WTC11 (cell line): ENCODE measurements at regions not wholly inside any gene's neighbourhood (a gene's known extent, or its start where the extent isn't known, plus 50 kb on each side); places are given as distances from the start of the nearest gene placed in this dataset.

ENCODE experiments used
- ATF3 ChIP-seq: sonication (generic); formaldehyde crosslinking; conservative IDR thresholded peaks from 2 replicates; pipeline ENCODE4 v1.8.1; 2022; ENCODE audit warnings: mild to moderate bottlenecking, missing genetic modification reagents
- CREM ChIP-seq: sonication (generic); formaldehyde crosslinking; IDR thresholded peaks from 2 replicates; pipeline ENCODE4 v1.8.1; 2022; ENCODE audit warnings: mild to moderate bottlenecking, missing genetic modification reagents, moderate library complexity
- CTCF ChIP-seq: fragments of 200-600 bp; IDR thresholded peaks from 2 replicates; pipeline ENCODE4 v1.8.0; 2022; ENCODE audit warnings: antibody characterized with exemption
- E2F4 ChIP-seq: sonication (generic); formaldehyde crosslinking; IDR thresholded peaks from 2 replicates; pipeline ENCODE4 v1.8.1; 2022; ENCODE audit warnings: low read depth, mild to moderate bottlenecking, moderate library complexity, missing genetic modification reagents, borderline replicate concordance
- ESRRA ChIP-seq: sonication (generic); formaldehyde crosslinking; IDR thresholded peaks from 2 replicates; pipeline ENCODE4 v1.8.1; 2022; ENCODE audit warnings: mild to moderate bottlenecking, missing genetic modification reagents, borderline replicate concordance
- FOXJ3 ChIP-seq: sonication (generic); formaldehyde crosslinking; IDR thresholded peaks from 2 replicates; pipeline ENCODE4 v1.9.0; 2021; ENCODE audit warnings: missing genetic modification reagents, mild to moderate bottlenecking, borderline replicate concordance
- FOXP1 ChIP-seq: sonication (generic); formaldehyde crosslinking; IDR thresholded peaks from 2 replicates; pipeline ENCODE4 v1.8.0; 2022; ENCODE audit warnings: missing genetic modification reagents, mild to moderate bottlenecking, moderate library complexity, borderline replicate concordance
- GABPB1 ChIP-seq: sonication (generic); formaldehyde crosslinking; IDR thresholded peaks from 2 replicates; pipeline ENCODE4 v1.8.1; 2023; ENCODE audit warnings: mild to moderate bottlenecking, missing genetic modification reagents
- IRF1 ChIP-seq: sonication (generic); formaldehyde crosslinking; IDR thresholded peaks from 2 replicates; pipeline ENCODE4 v1.8.0; 2023; ENCODE audit warnings: missing genetic modification reagents
- JAZF1 ChIP-seq: fragments of 250-450 bp; sonication (Bioruptor Pico); IDR thresholded peaks from 2 replicates; pipeline ENCODE4 v1.9.0; 2021; ENCODE audit warnings: moderate library complexity, mild to moderate bottlenecking, inconsistent platforms
- NFE2L1 ChIP-seq: sonication (generic); formaldehyde crosslinking; IDR thresholded peaks from 2 replicates; pipeline ENCODE4 v1.8.1; 2023; ENCODE audit warnings: missing genetic modification reagents
- NR1H2 ChIP-seq: sonication (generic); formaldehyde crosslinking; IDR thresholded peaks from 2 replicates; pipeline ENCODE4 v1.9.0; 2021; ENCODE audit warnings: mild to moderate bottlenecking, moderate library complexity, missing genetic modification reagents
- ZNF138 ChIP-seq: sonication (generic); formaldehyde crosslinking; conservative IDR thresholded peaks from 2 replicates; pipeline ENCODE4 v1.8.1; 2022; ENCODE audit warnings: mild to moderate bottlenecking, moderate library complexity, missing genetic modification reagents
- ZNF281 ChIP-seq: sonication (generic); formaldehyde crosslinking; IDR thresholded peaks from 2 replicates; pipeline ENCODE4 v1.8.0; 2023; ENCODE audit warnings: mild to moderate bottlenecking, missing genetic modification reagents

- no peak for TF ChIP-seq ESRRA (CRISPR knock-in tag)
- no peak for TF ChIP-seq CTCF
- TF ChIP-seq FOXP1, result no peak
- TF ChIP-seq ZNF281, result no peak
- TF ChIP-seq GABPB1 (CRISPR knock-in tag), result no peak
- TF ChIP-seq IRF1 (CRISPR knock-in tag), result no peak
- TF ChIP-seq ATF3 (CRISPR knock-in tag), result no peak
- no peak for TF ChIP-seq JAZF1
- TF ChIP-seq E2F4, result no peak
- no peak for TF ChIP-seq ZNF138
- TF ChIP-seq NFE2L1 (CRISPR knock-in tag), result no peak
- no peak for TF ChIP-seq NR1H2 (CRISPR knock-in tag)
- no peak for TF ChIP-seq CREM (CRISPR knock-in tag)
- no peak for TF ChIP-seq FOXJ3 (CRISPR knock-in tag)
These were observed 161.3 kb upstream of the KIT start for GRCh38 chr4:54496412-54496811.
